C4-2B (cell line): ENCODE measurements at regions not wholly inside any gene's neighbourhood (a gene's known extent, or its start where the extent isn't known, plus 50 kb on each side); places are given as distances from the start of the nearest gene placed in this dataset.

Experiments used
- CTCF ChIP-seq: fragments of 450-650 bp; conservative IDR thresholded peaks from 2 replicates; pipeline ENCODE4 v1.5.1; 2017; ENCODE audit warnings: mild to moderate bottlenecking
- ZFX ChIP-seq: fragments of 450-650 bp; IDR thresholded peaks from 2 replicates; pipeline ENCODE4 v1.6.1; 2017

- TF ChIP-seq ZFX (no peak), CTCF (no peak)
These were observed 108.9 kb upstream of the BTBD3 start for GRCh38 chr20:11808841-11809240.
